ENCODE measurements at regions not wholly inside any gene's neighbourhood (a gene's known extent, or its start where the extent isn't known, plus 50 kb on each side); places are given as distances from the start of the nearest gene placed in this dataset.

- Histone ChIP-seq H3K27ac (ENCODE audit: low read depth, low read length) (no peak overlapping the region), H3K36me3 (ENCODE audit: control insufficient read depth, insufficient read depth, low read length) (no peaks in the 10 kb centered on the region), H3K9ac (ENCODE audit: low read length) (no peak overlapping the region), H3K4me1 (ENCODE audit: control insufficient read depth, insufficient read depth, low read length) (no peaks in the 10 kb centered on the region; the same call in 1 of the 2 replicates), H3K27me3 (ENCODE audit: control insufficient read depth, insufficient read depth, low read length) (no peaks in the 10 kb centered on the region), H3K4me3 (ENCODE audit: low read depth, low read length) (no peak overlapping the region), H3K9me3 (ENCODE audit: control insufficient read depth, insufficient read depth, low read depth, low read length) (no peaks in the 10 kb centered on the region)
These were observed 603.6 kb upstream of the MGMT start for GRCh38 chr10:128863411-128863810.

GRCh38 chr10:128863823-128864405, 603.1 kb upstream of the MGMT start:
- no peak overlapping the region for H3K9ac ChIP-seq (ENCODE audit: low read length)
- H3K36me3 ChIP-seq (ENCODE audit: control insufficient read depth, insufficient read depth, low read length) = no peaks in the 10 kb centered on the region
- no peak overlapping the region for H3K27ac ChIP-seq (ENCODE audit: low read depth, low read length)
- no peaks in the 10 kb centered on the region; the same call in 1 of the 2 replicates for H3K4me1 ChIP-seq (ENCODE audit: control insufficient read depth, insufficient read depth, low read length)
- no peaks in the 10 kb centered on the region for H3K9me3 ChIP-seq (ENCODE audit: control insufficient read depth, insufficient read depth, low read depth, low read length)
- H3K27me3 ChIP-seq (ENCODE audit: control insufficient read depth, insufficient read depth, low read length) = no peaks in the 10 kb centered on the region
- no peak overlapping the region for H3K4me3 ChIP-seq (ENCODE audit: low read depth, low read length)

DNA sequence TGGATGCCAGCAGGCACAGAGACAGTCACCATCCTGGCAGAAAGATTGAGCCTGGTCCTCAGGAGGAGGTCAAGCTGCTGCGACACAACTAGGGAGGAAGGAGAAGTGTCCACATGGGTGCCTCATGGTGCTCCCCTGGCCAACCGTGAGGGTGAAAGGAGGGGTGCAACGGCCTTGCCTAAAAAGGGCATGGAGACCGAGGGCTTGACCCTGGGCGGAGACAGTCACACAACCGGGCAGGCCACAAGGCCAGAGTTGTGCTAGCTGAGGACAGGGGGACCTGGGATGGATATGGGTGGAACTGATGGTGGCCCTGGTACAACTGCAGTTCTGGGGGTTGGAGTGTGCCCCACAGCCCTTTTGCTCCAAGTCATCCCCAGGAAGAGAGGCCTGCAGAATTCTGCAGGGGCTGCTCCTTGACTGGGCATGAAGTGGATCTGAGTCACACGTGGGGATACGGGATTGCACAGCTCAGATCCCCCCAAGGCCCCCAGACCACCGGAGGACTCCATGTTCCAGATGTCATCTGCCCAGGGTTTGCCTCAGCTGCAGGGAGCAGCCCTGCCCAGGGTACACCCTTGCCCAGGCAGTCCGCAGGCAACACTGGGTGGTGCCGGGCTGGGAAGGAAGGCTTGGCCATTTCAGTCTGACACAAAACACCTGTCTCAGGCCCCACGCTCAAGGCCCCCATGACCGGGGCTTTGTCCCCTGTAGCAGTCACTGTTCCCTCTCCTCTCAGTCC, 602.3 kb upstream of the MGMT start:
- Histone ChIP-seq H3K27me3 (ENCODE audit: control insufficient read depth, insufficient read depth, low read length) (no peaks in the 10 kb centered on the region), H3K36me3 (ENCODE audit: control insufficient read depth, insufficient read depth, low read length) (no peaks in the 10 kb centered on the region), H3K9ac (ENCODE audit: low read length) (no peak overlapping the region), H3K9me3 (ENCODE audit: control insufficient read depth, insufficient read depth, low read depth, low read length) (no peaks in the 10 kb centered on the region), H3K4me1 (ENCODE audit: control insufficient read depth, insufficient read depth, low read length) (no peaks in the 10 kb centered on the region; the same call in 1 of the 2 replicates), H3K4me3 (ENCODE audit: low read depth, low read length) (no peak overlapping the region), H3K27ac (ENCODE audit: low read depth, low read length) (no peak overlapping the region)

DNA sequence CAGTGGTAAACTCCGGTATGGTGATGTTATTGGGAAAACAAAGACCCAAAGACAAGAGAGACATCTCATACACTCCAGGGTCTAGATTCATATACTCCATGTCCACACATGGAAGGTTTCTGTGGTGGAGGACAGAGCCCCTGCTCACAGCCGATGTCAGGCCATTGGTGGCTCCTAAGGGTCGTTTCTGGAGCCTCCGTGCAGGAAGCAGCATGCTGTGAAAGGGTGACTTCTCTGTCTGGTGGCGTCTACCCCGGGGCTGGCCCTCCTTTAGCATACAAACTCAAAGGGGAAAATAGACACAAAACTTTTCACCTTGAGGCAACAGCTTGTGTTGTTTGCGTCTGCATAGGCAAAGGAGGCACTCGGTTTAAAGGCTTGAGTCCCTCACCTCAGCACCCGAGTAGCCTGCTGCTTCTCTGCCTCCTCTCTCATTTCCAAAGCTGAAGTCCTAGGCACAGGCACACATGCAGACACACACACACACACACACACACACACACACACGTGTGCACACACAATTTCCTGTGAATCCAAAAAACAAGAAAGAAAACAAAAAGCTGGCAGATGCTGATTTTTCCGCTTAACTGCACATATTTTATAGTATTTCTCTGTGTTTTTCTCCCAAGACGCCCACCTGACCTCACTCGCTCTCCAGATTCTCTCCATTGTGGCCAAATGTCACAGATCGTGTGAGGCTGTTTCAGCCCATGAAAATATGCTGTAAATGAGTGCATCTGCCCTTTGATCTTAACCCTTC, 601.4 kb upstream of the MGMT start:
- Histone ChIP-seq H3K27me3 (ENCODE audit: control insufficient read depth, insufficient read depth, low read length) (no peaks in the 10 kb centered on the region), H3K27ac (ENCODE audit: low read depth, low read length) (no peak overlapping the region), H3K4me1 (ENCODE audit: control insufficient read depth, insufficient read depth, low read length) (no peaks in the 10 kb centered on the region; the same call in 1 of the 2 replicates)

DNA sequence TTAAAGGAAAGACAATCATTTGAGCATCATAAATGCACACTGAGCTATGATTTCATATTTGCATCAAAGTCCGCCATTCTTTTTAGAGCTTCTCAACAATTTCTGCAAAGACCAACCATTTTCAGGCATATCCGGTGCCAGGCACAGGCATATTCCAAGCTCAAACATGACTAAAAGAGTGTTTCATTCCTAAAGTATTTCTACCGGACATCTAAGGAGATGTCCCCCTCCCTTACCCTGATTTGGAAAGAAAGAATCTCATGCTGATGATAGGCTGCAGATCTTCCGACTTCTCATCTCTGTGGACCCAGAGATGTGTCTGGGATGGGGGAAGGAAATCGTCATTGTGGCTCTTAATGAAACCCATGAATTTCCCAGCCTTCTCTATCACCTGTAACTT, 600.5 kb upstream of the MGMT start:
- Histone ChIP-seq H3K4me3 (ENCODE audit: low read depth, low read length) (no peak overlapping the region), H3K27me3 (ENCODE audit: control insufficient read depth, insufficient read depth, low read length) (no peaks in the 10 kb centered on the region), H3K9me3 (ENCODE audit: control insufficient read depth, insufficient read depth, low read depth, low read length) (no peaks in the 10 kb centered on the region), H3K36me3 (ENCODE audit: control insufficient read depth, insufficient read depth, low read length) (no peaks in the 10 kb centered on the region), H3K4me1 (ENCODE audit: control insufficient read depth, insufficient read depth, low read length) (no peaks in the 10 kb centered on the region; the same call in 1 of the 2 replicates), H3K27ac (ENCODE audit: low read depth, low read length) (no peak overlapping the region), H3K9ac (ENCODE audit: low read length) (no peak overlapping the region)

More for the DNA sequence above, 601.4 kb upstream of the MGMT start:
- H3K4me3 ChIP-seq (ENCODE audit: low read depth, low read length) = no peak overlapping the region
- no peaks in the 10 kb centered on the region for H3K9me3 ChIP-seq (ENCODE audit: control insufficient read depth, insufficient read depth, low read depth, low read length)
- no peaks in the 10 kb centered on the region for H3K36me3 ChIP-seq (ENCODE audit: control insufficient read depth, insufficient read depth, low read length)
- no peak overlapping the region for H3K9ac ChIP-seq (ENCODE audit: low read length)

GRCh38 chr10:128867210-128867609, 599.8 kb upstream of the MGMT start:
- Histone ChIP-seq H3K9ac (ENCODE audit: low read length) (no peak overlapping the region), H3K27ac (ENCODE audit: low read depth, low read length) (no peak overlapping the region), H3K27me3 (ENCODE audit: control insufficient read depth, insufficient read depth, low read length) (no peaks in the 10 kb centered on the region), H3K9me3 (ENCODE audit: control insufficient read depth, insufficient read depth, low read depth, low read length) (no peaks in the 10 kb centered on the region), H3K4me3 (ENCODE audit: low read depth, low read length) (no peak overlapping the region), H3K36me3 (ENCODE audit: control insufficient read depth, insufficient read depth, low read length) (no peaks in the 10 kb centered on the region), H3K4me1 (ENCODE audit: control insufficient read depth, insufficient read depth, low read length) (no peaks in the 10 kb centered on the region; the same call in 1 of the 2 replicates)

- no peaks in the 10 kb centered on the region; the same call in 1 of the 2 replicates for H3K4me1 ChIP-seq (ENCODE audit: control insufficient read depth, insufficient read depth, low read length)
- H3K9ac ChIP-seq (ENCODE audit: low read length) = no peak overlapping the region
- H3K36me3 ChIP-seq (ENCODE audit: control insufficient read depth, insufficient read depth, low read length) = no peaks in the 10 kb centered on the region
- no peaks in the 10 kb centered on the region for H3K9me3 ChIP-seq (ENCODE audit: control insufficient read depth, insufficient read depth, low read depth, low read length)
- H3K27ac ChIP-seq (ENCODE audit: low read depth, low read length) = no peak overlapping the region
- H3K27me3 ChIP-seq (ENCODE audit: control insufficient read depth, insufficient read depth, low read length) = no peaks in the 10 kb centered on the region
- no peak overlapping the region for H3K4me3 ChIP-seq (ENCODE audit: low read depth, low read length)
These were observed 599.2 kb upstream of the MGMT start for GRCh38 chr10:128867819-128868218.

DNA sequence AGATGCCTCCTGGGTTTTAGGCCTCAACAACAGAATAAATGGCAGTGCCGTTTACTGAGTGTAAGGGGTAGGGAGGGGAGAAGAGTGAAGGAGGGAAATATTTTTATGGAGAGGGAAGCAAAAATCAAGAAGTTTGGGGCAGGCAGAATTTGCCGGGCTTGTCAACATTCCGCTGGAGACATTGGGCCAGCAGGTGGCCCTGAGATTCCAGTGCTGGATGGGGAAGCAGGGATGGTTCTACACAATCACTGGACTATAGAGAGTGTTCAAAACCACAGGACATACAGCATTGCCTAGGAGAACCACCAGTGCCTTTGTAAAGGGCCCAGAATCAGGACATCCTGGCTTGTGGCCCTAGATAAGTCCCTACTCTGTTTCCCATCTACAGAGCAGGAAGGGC, 598.6 kb upstream of the MGMT start:
- Histone ChIP-seq H3K4me1 (ENCODE audit: control insufficient read depth, insufficient read depth, low read length) (no peaks in the 10 kb centered on the region; the same call in 1 of the 2 replicates), H3K4me3 (ENCODE audit: low read depth, low read length) (no peak overlapping the region), H3K27ac (ENCODE audit: low read depth, low read length) (no peak overlapping the region), H3K9me3 (ENCODE audit: control insufficient read depth, insufficient read depth, low read depth, low read length) (no peaks in the 10 kb centered on the region), H3K9ac (ENCODE audit: low read length) (no peak overlapping the region), H3K36me3 (ENCODE audit: control insufficient read depth, insufficient read depth, low read length) (no peaks in the 10 kb centered on the region), H3K27me3 (ENCODE audit: control insufficient read depth, insufficient read depth, low read length) (no peaks in the 10 kb centered on the region)

- H3K9ac ChIP-seq (ENCODE audit: low read length) = no peak overlapping the region
These were observed 597.8 kb upstream of the MGMT start for GRCh38 chr10:128869101-128869749.

GRCh38 chr10:128870830-128871597, 596.0 kb upstream of the MGMT start:
- no peak overlapping the region for H3K9ac ChIP-seq (ENCODE audit: low read length)
- H3K4me1 ChIP-seq (ENCODE audit: control insufficient read depth, insufficient read depth, low read length) = no peaks in the 10 kb centered on the region
- H3K27me3 ChIP-seq (ENCODE audit: control insufficient read depth, insufficient read depth, low read length) = no peaks in the 10 kb centered on the region
- no peaks in the 10 kb centered on the region for H3K9me3 ChIP-seq (ENCODE audit: control insufficient read depth, insufficient read depth, low read depth, low read length)
- no peaks in the 10 kb centered on the region for H3K36me3 ChIP-seq (ENCODE audit: control insufficient read depth, insufficient read depth, low read length)
- H3K27ac ChIP-seq (ENCODE audit: low read depth, low read length) = no peak overlapping the region
- no peak overlapping the region for H3K4me3 ChIP-seq (ENCODE audit: low read depth, low read length)

More at GRCh38 chr10:128869101-128869749, 597.8 kb upstream of the MGMT start:
- H3K9me3 ChIP-seq (ENCODE audit: control insufficient read depth, insufficient read depth, low read depth, low read length) = no peaks in the 10 kb centered on the region
- H3K36me3 ChIP-seq (ENCODE audit: control insufficient read depth, insufficient read depth, low read length) = no peaks in the 10 kb centered on the region
- no peak overlapping the region for H3K4me3 ChIP-seq (ENCODE audit: low read depth, low read length)
- H3K27me3 ChIP-seq (ENCODE audit: control insufficient read depth, insufficient read depth, low read length) = no peaks in the 10 kb centered on the region
- H3K27ac ChIP-seq (ENCODE audit: low read depth, low read length) = no peak overlapping the region
- no peaks in the 10 kb centered on the region; the same call in 1 of the 2 replicates for H3K4me1 ChIP-seq (ENCODE audit: control insufficient read depth, insufficient read depth, low read length)

All from HUES6 (cell line).